GM23338 (cell line): ENCODE measurements at regions not wholly inside any gene's neighbourhood (a gene's known extent, or its start where the extent isn't known, plus 50 kb on each side); places are given as distances from the start of the nearest gene placed in this dataset.

ENCODE experiments used
- CTCF ChIP-seq, 2 experiments: fragments of 200-600 bp in 1 of 2; sonication (generic) in 1 of 2; conservative IDR thresholded peaks; 2 replicates each; pipeline versions ENCODE4 v1.5.1 to v1.6.1; 2016 to 2017; ENCODE audit warnings: antibody characterized with exemption in 2 of 2, low read depth in 2 of 2, mild to moderate bottlenecking in 2 of 2, moderate library complexity in 1 of 2
- EZH2 ChIP-seq: fragments of 200-600 bp; sonication (generic); IDR thresholded peaks from one replicate; pipeline ENCODE4 v1.8.0; 2017; ENCODE audit warnings: antibody characterized with exemption, mild to moderate bottlenecking, low read depth; ENCODE audit not compliant: unreplicated experiment
- EZH2phosphoT487 ChIP-seq: fragments of 200-600 bp; sonication (generic); IDR thresholded peaks from one replicate; pipeline ENCODE4 v1.8.1; 2018; ENCODE audit warnings: antibody characterized with exemption; ENCODE audit not compliant: unreplicated experiment
- POLR2AphosphoS5 ChIP-seq: IDR thresholded peaks from 2 replicates; pipeline ENCODE4 v1.6.1; 2016; ENCODE audit warnings: antibody characterized with exemption, low read depth
- REST ChIP-seq: IDR thresholded peaks from one replicate; pipeline ENCODE4 v1.6.1; 2018; ENCODE audit warnings: antibody characterized with exemption; ENCODE audit not compliant: unreplicated experiment
- ZNF114 ChIP-seq: fragments of 250-450 bp; sonication (Bioruptor Pico); IDR thresholded peaks from 2 replicates; pipeline ENCODE4 v1.5.0; 2020; ENCODE audit warnings: mild to moderate bottlenecking, moderate library complexity

GRCh38 chr17:34164837-34165236 is 90.2 kb upstream of the CCL2 start:
- TF ChIP-seq CTCF (conservative IDR thresholded peaks at IDR 0.05; ENCODE audit: low read depth in 2 of 2) (no peak), EZH2phosphoT487 (no peak), REST (no peak), POLR2AphosphoS5 (no peak), ZNF114 (CRISPR knock-in tag) (no peak), EZH2 (no peak)
